Epithelial cell of esophagus (primary cell): ENCODE measurements at regions not wholly inside any gene's neighbourhood (a gene's known extent, or its start where the extent isn't known, plus 50 kb on each side); places are given as distances from the start of the nearest gene placed in this dataset.

ENCODE experiments used
- DNase-seq: peaks from one replicate; pipeline ENCODE4 v3.0.0; 2010; ENCODE audit warnings: low read depth
- H3K4me3 ChIP-seq: 2 replicates; pipeline ENCODE4 v1.5.1; 2011; ENCODE audit warnings: mild to moderate bottlenecking, low read length, control low read depth
- CTCF ChIP-seq: IDR thresholded peaks from 2 replicates; pipeline ENCODE4 v1.5.1; 2011; ENCODE audit warnings: low read depth, mild to moderate bottlenecking, low read length, control low read depth, inconsistent platforms; ENCODE audit not compliant: insufficient read depth; ENCODE audit errors: missing control alignments

DNA sequence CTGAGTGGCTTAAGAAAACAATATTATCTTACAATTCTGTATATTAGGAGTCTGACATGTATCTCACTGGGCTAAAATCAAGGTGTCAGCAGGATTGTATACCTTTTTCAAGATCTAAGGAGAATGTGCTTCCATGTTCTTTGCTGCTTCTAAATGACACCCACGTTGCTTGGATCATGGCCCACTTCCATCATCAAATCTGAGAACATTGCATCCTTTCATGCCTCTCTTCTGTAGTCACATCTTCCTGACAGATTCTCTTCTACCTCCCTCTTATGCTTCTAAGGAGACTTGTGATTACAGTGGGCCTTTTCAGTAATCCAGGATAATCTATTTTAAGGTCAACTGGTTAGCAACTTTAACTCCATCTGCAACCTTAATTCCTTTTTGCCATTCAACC is 499.4 kb downstream of the FAM181B start:
- DNase-seq: no peak
- no peak overlapping the region for H3K4me3 ChIP-seq

GRCh38 chr11:82233201-82233600 is 500.5 kb downstream of the FAM181B start:
- DNase-seq: no peak
- no peak for TF ChIP-seq CTCF
- no peak overlapping the region for H3K4me3 ChIP-seq

More for the DNA sequence above, 499.4 kb downstream of the FAM181B start:
- TF ChIP-seq CTCF: no peak

GRCh38 chr11:82229341-82229740 is 504.3 kb downstream of the FAM181B start:
- TF ChIP-seq CTCF: peak; percentile 54
- peak; percentile 47 for DNase-seq
- no peak overlapping the region for H3K4me3 ChIP-seq

DNA sequence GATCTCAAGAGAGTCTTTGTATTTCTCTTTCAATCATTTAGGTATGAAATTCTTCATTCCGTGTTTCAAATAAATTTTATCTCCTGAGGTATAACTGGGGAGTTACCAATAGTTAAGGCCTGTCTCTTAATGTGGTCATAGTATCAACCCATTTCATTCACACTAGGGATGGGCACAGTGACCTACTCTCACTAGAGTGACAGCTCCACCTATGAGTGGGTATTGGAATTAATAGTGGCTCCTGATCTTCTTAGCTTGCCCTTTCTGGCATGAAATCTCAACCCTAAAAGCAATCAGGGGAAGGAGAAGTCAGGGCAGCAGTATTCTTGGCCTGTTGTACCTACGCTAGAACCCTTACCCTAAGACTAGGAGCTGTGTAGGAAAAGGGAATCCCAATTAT is 507.7 kb downstream of the FAM181B start:
- TF ChIP-seq CTCF: no peak
- peak; percentile 4 for DNase-seq
- H3K4me3 ChIP-seq: no peak overlapping the region

GRCh38 chr11:82225502-82225901 is 508.2 kb downstream of the FAM181B start:
- H3K4me3 ChIP-seq: no peak overlapping the region
- no peak for TF ChIP-seq CTCF
- no peak for DNase-seq

DNA sequence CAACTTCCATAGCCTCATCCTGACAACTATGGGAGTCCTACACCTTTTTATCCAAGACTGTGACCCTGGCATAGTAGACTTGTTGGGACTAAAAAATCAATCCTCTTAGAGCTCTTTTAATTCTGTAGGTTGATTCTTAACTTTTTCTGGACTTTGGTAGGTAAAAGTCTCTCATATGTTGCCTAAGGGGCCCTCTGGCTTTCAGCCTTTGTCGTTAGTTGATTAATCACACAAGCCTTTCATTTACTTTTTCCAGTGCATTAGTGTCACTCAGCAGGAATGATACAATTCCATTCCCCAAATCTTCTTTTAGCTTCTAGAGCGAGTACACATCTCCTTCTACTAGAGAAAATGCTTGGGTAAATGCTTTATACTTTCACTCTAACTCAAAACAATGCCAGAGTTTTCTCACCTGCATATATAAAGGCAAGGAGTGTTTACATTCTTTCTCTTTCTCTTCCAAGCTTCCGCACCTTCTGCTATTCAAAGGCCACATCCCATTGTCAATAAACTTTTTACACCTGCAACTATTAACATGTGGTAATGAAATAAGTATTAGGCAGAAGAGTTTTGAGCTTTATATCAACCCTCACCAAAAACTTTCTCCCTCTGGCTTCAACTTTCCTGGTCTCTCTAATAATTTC is 516.6 kb downstream of the FAM181B start:
- no peak for DNase-seq
- TF ChIP-seq CTCF: no peak
- H3K4me3 ChIP-seq: no peak overlapping the region

- no peak overlapping the region for H3K4me3 ChIP-seq
- TF ChIP-seq CTCF: no peak
- DNase-seq: no peak
Observed at GRCh38 chr11:82210011-82210410, 523.7 kb downstream of the FAM181B start.
